Brain microvascular endothelial cell (primary cell): ENCODE measurements at regions not wholly inside any gene's neighbourhood (a gene's known extent, or its start where the extent isn't known, plus 50 kb on each side); places are given as distances from the start of the nearest gene placed in this dataset.
A peak's percentile ranks its signal among the peaks of the same experiment; 100 is the strongest.

Experiments
- DNase-seq: peaks from one replicate; pipeline ENCODE4 v3.0.0-alpha.2; 2020
- H3K27ac ChIP-seq: fragments of 250-450 bp; sonication (Bioruptor Pico); 2 replicates; pipeline ENCODE4 v1.5.1; 2020; ENCODE audit warnings: mild to moderate bottlenecking, moderate library complexity
- H3K27me3 ChIP-seq: fragments of 250-450 bp; sonication (Bioruptor Pico); replicated peaks from 2 replicates; pipeline ENCODE4 v1.5.1; 2020; ENCODE audit warnings: mild to moderate bottlenecking
- H3K36me3 ChIP-seq: fragments of 250-450 bp; sonication (Bioruptor Pico); replicated peaks from 2 replicates; pipeline ENCODE4 v1.5.1; 2020; ENCODE audit warnings: mild to moderate bottlenecking
- H3K4me3 ChIP-seq: 2 replicates; pipeline ENCODE4 v1.5.1; 2011; ENCODE audit warnings: low read depth, mild to moderate bottlenecking, control low read depth, low read length, moderate library complexity
- in situ Hi-C: cut with HindIII; loops from 2 replicates; pipeline ENCODE4 v1.10.0; 2017; ENCODE audit warnings: low sequenced_read_pairs, low pct_ligation_motif_present
- TF ChIP-seq, protein P1 (sequence below): IDR thresholded peaks from 2 replicates; pipeline ENCODE4 v1.5.1; 2011; ENCODE audit warnings: low read depth, mild to moderate bottlenecking, moderate library complexity, low read length, control low read depth, inconsistent platforms; ENCODE audit errors: missing control alignments

DNA sequence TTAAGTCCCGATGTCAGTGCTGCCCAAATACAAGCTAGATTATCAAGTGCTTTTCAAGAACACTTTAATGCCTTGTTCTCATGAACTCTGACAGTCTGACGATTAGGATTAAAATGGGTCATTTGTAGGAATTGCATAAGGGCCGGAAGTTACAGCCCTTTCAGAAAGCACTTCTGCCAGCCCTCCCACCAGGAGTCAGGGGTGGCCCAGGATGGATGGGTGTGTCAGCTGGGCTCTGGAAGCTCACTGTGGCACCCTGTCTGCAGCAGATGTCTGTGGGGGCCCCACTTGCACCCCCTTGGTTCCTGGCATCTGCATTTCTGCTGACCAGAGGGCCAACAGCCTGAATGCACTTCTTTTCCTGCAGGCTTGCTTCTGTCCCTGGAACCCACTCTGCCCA is 712.7 kb downstream of the UQCRFS1 start:
- no peak for DNase-seq
- Histone ChIP-seq H3K27me3 (no peaks in the 10 kb centered on the region), H3K4me3 (no peak overlapping the region), H3K36me3 (no peaks in the 10 kb centered on the region), H3K27ac (no peak overlapping the region)
- TF ChIP-seq, protein P1, sequence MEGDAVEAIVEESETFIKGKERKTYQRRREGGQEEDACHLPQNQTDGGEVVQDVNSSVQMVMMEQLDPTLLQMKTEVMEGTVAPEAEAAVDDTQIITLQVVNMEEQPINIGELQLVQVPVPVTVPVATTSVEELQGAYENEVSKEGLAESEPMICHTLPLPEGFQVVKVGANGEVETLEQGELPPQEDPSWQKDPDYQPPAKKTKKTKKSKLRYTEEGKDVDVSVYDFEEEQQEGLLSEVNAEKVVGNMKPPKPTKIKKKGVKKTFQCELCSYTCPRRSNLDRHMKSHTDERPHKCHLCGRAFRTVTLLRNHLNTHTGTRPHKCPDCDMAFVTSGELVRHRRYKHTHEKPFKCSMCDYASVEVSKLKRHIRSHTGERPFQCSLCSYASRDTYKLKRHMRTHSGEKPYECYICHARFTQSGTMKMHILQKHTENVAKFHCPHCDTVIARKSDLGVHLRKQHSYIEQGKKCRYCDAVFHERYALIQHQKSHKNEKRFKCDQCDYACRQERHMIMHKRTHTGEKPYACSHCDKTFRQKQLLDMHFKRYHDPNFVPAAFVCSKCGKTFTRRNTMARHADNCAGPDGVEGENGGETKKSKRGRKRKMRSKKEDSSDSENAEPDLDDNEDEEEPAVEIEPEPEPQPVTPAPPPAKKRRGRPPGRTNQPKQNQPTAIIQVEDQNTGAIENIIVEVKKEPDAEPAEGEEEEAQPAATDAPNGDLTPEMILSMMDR = no peak
- in situ Hi-C loops = no loop called here

DNA sequence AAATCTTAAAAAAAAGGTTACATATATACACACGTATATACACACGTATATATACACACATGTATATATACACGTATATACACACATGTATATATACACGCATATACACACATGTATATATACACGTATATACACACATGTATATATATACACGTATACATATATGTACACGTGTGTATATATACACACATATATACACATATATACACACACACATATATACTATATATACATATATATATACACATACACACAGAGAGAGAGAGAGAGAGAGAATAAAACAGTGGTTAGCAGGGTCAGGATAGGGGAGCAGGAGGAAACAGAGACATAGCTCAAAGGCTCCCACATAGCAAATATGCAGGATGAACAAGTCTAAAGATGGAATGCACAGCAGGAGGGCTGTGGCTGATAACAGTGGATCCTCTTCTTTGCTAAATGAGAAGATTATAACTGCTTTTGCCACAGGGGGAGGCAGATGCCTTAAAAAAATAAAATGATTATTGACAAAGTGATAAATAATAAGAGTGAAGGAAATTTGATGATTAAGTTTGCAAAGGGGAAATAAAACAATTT is 714.5 kb downstream of the UQCRFS1 start:
- no peaks in the 10 kb centered on the region for H3K36me3 ChIP-seq
- H3K27ac ChIP-seq = no peak overlapping the region
- peak; percentile 51 for DNase-seq
- TF ChIP-seq, protein P1 = no peak
- H3K4me3 ChIP-seq = no peak overlapping the region
- no peaks in the 10 kb centered on the region for H3K27me3 ChIP-seq
- in situ Hi-C loops = no loop called here

DNA sequence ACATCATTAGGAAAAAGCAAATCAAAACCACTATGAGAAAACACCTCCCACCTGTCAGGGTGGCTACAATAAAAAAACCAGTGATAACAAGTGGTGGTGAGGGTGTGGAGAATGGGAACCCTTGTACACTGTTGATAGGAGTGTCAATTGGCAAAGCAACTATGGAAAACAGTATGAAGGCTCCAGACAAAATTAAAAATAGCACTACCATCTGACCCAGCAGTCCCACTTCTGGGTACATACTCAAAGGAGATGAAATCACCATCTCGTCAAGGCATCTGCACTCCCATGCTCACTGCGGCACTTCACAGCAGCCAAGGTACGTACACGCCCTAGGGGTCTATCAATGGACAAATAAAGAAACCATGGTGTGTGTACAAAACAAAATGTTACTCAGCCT is 715.1 kb downstream of the UQCRFS1 start:
- H3K27ac ChIP-seq = no peak overlapping the region
- in situ Hi-C loops = no loop called here
- no peaks in the 10 kb centered on the region for H3K27me3 ChIP-seq
- H3K4me3 ChIP-seq = no peak overlapping the region
- TF ChIP-seq, protein P1 = no peak
- no peaks in the 10 kb centered on the region for H3K36me3 ChIP-seq
- no peak for DNase-seq

DNA sequence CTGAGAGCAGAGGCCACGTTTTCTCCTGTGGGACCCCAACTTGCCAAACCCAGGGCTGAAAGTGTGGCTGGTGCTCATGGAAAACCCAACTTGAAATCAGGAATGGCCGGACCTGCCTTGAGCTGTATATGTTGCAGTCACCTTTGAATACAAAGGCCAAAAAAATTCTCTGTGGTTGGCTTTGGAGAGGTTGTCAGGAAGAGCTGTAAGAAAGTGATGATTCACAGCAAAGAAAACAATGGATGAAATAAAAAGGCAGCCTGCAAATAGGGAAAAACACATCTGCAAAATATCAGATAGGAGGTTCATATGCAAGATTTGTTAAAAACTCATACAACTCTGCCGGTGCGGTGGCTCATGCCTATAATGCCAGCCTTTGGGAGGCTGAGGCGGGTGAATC is 715.8 kb downstream of the UQCRFS1 start:
- TF ChIP-seq, protein P1 = no peak
- no peak overlapping the region for H3K4me3 ChIP-seq
- in situ Hi-C loops = no loop called here
- H3K36me3 ChIP-seq = no peaks in the 10 kb centered on the region
- no peak overlapping the region for H3K27ac ChIP-seq
- peak; percentile 6 for DNase-seq
- no peaks in the 10 kb centered on the region for H3K27me3 ChIP-seq

DNA sequence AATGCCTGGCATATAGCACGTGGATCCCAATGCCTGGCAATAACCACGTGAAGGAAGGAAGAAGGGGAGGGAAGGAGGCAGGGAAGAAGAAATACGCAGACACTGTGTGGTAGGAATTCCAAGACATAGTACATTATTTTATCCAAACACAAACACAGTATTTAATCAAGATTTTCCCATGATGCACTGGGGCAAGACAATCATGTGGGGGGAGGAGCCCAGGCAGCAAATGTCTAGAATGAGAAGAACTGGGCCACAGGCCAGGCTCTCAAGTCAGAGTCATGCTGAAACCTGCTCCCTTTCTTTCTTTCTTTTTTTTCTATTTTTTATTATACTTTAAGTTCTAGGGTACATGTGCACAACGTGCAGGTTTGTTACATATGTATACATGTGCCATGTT is 717.9 kb downstream of the UQCRFS1 start:
- Histone ChIP-seq H3K4me3 (no peak overlapping the region), H3K36me3 (no peaks in the 10 kb centered on the region), H3K27ac (no peak overlapping the region), H3K27me3 (no peaks in the 10 kb centered on the region)
- DNase-seq = no peak
- in situ Hi-C loops = no loop called here
- TF ChIP-seq, protein P1 = no peak

DNA sequence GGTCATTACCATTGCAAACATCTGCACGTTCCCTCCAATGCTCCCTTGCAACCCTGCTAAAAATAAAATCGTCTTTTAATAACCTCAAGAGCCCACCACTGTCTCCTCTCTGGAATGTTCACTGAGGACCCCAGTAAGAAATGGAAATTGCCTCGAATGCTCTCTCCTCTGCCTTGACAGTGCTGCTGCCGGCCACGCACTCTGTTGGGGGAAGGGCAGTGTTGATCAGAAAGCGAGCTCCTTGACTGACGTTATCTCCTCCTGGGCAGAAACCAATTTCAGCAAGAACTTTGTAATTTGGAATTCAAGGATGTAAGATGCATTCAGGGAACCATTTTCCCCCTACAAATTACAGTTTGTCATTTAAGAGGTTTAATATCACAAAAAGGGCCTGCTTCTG is 718.5 kb downstream of the UQCRFS1 start:
- in situ Hi-C loops = no loop called here
- Histone ChIP-seq H3K4me3 (no peak overlapping the region), H3K27me3 (no peaks in the 10 kb centered on the region), H3K27ac (no peak overlapping the region), H3K36me3 (no peaks in the 10 kb centered on the region)
- DNase-seq = no peak
- TF ChIP-seq, protein P1 = no peak
